SK-N-DZ (cell line): ENCODE measurements at regions not wholly inside any gene's neighbourhood (a gene's known extent, or its start where the extent isn't known, plus 50 kb on each side); places are given as distances from the start of the nearest gene placed in this dataset.
A peak's percentile ranks its signal among the peaks of the same experiment; 100 is the strongest.
"Not testable (repeated sequence)": the region's sequence is repeated elsewhere in the genome, so short reads cannot be mapped to it uniquely, and the experiment has no call there.

ENCODE experiments used
- DNase-seq: peaks from one replicate; pipeline ENCODE4 v3.0.0-alpha.2; 2015; ENCODE audit warnings: low spot score

GRCh38 chr7:81057469-81057868, 138.6 kb upstream of the SEMA3C start:
- DNase-seq = not testable (repeated sequence)

GRCh38 chr7:81053623-81054022, 134.8 kb upstream of the SEMA3C start:
- DNase-seq = no peak

- DNase-seq = no peak
These were observed 133.1 kb upstream of the SEMA3C start for GRCh38 chr7:81051811-81052413.

GRCh38 chr7:81045491-81046030, 126.7 kb upstream of the SEMA3C start:
- DNase-seq = no peak

- DNase-seq = not testable (repeated sequence)
These were observed 123.8 kb upstream of the SEMA3C start for GRCh38 chr7:81042646-81043045.

- no peak for DNase-seq
These were observed 121.6 kb upstream of the SEMA3C start for GRCh38 chr7:81040496-81040895.

GRCh38 chr7:81036871-81037270, 118.0 kb upstream of the SEMA3C start:
- DNase-seq = no peak

GRCh38 chr7:81036057-81036456, 117.2 kb upstream of the SEMA3C start:
- DNase-seq = no peak

GRCh38 chr7:81031996-81032395, 113.1 kb upstream of the SEMA3C start:
- no peak for DNase-seq

- no peak for DNase-seq
These were observed 112.4 kb upstream of the SEMA3C start for GRCh38 chr7:81031243-81031642.

- DNase-seq = no peak
These were observed 111.6 kb upstream of the SEMA3C start for GRCh38 chr7:81030472-81030871.

- DNase-seq = peak; percentile 7
These were observed 110.7 kb upstream of the SEMA3C start for GRCh38 chr7:81029511-81029910.

- DNase-seq = no peak
These were observed 106.5 kb upstream of the SEMA3C start for GRCh38 chr7:81025360-81025759.

- no peak for DNase-seq
These were observed 96.1 kb upstream of the SEMA3C start for GRCh38 chr7:81014908-81015307.

GRCh38 chr7:81014266-81014665, 95.4 kb upstream of the SEMA3C start:
- no peak for DNase-seq

- no peak for DNase-seq
These were observed 94.4 kb upstream of the SEMA3C start for GRCh38 chr7:81013083-81013817.

- DNase-seq = no peak
These were observed 90.0 kb upstream of the SEMA3C start for GRCh38 chr7:81008901-81009300.

GRCh38 chr7:81007051-81007450, 88.2 kb upstream of the SEMA3C start:
- no peak for DNase-seq

- DNase-seq = no peak
These were observed 86.4 kb upstream of the SEMA3C start for GRCh38 chr7:81005254-81005653.

- no peak for DNase-seq
These were observed 85.2 kb upstream of the SEMA3C start for GRCh38 chr7:81004098-81004497.

GRCh38 chr7:81003326-81003725, 84.5 kb upstream of the SEMA3C start:
- no peak for DNase-seq

GRCh38 chr7:81002421-81002820, 83.6 kb upstream of the SEMA3C start:
- DNase-seq = no peak

- DNase-seq = no peak
These were observed 80.9 kb upstream of the SEMA3C start for GRCh38 chr7:80999771-81000170.
